IMR-90 (cell line): ENCODE measurements at regions not wholly inside any gene's neighbourhood (a gene's known extent, or its start where the extent isn't known, plus 50 kb on each side); places are given as distances from the start of the nearest gene placed in this dataset.

Source experiments
- ATAC-seq: fragments of 200-7000 bp; cut with Tn5 transposase; 2 replicates; pipeline ENCODE4 v1.9.1; 2020; ENCODE audit warnings: low read depth, mild to moderate bottlenecking, moderate library complexity
- BruUV-seq: library from RNA; stranded (reverse); fragments of 400-500 nt; replicated peaks from 2 replicates; lab custom pipeline; 2021; lab: Mats Ljungman, UMichigan
- CTCF ChIA-PET: fragments of 300-600 bp; formaldehyde crosslinking; extraction: SDS; loops from one replicate; lab custom pipeline; 2021; ENCODE audit warnings: antibody characterized with exemption; lab: Yijun Ruan, JAX
- POLR2A ChIA-PET: fragments of 300-600 bp; sonication (Branson Sonifier 250); formaldehyde crosslinking; loops from one replicate; lab custom pipeline; 2022; ENCODE audit warnings: antibody characterized with exemption; ENCODE audit not compliant: unreplicated experiment; lab: Charles Lee
- DNase-seq: peaks from one replicate; pipeline ENCODE4 v3.0.0; 2013
- H2AFZ ChIP-seq: replicated peaks from 2 replicates; pipeline ENCODE3; 2013; ENCODE audit warnings: low read length, mild to moderate bottlenecking; ENCODE audit not compliant: poor library complexity
- H2AK5ac ChIP-seq: 2 replicates; pipeline ENCODE4 v1.6.1; 2013; ENCODE audit warnings: low read depth, low read length, inconsistent platforms
- H2AK9ac ChIP-seq: replicated peaks from 2 replicates; pipeline ENCODE3; 2013; ENCODE audit warnings: mild to moderate bottlenecking, low read depth, low read length, moderate library complexity; ENCODE audit not compliant: poor library complexity
- H2BK120ac ChIP-seq: 2 replicates; pipeline ENCODE4 v1.6.1; 2013; ENCODE audit warnings: low read depth, low read length, inconsistent platforms
- H2BK15ac ChIP-seq: 3 replicates; pipeline ENCODE4 v1.6.1; 2013; ENCODE audit warnings: low read depth, low read length, inconsistent platforms
- H2BK20ac ChIP-seq: 2 replicates; pipeline ENCODE4 v1.6.1; 2013; ENCODE audit warnings: low read depth, mild to moderate bottlenecking, inconsistent platforms, low read length, moderate library complexity
- H2BK5ac ChIP-seq: 2 replicates; pipeline ENCODE4 v1.6.1; 2013; ENCODE audit warnings: mild to moderate bottlenecking, low read depth, low read length, inconsistent platforms; ENCODE audit not compliant: poor library complexity, severe bottlenecking
- H3K14ac ChIP-seq: replicated peaks from 2 replicates; pipeline ENCODE4 v1.6.1; 2013; ENCODE audit warnings: low read depth, low read length, inconsistent platforms
- H3K18ac ChIP-seq: 2 replicates; pipeline ENCODE4 v1.6.1; 2013; ENCODE audit warnings: low read depth, low read length, control low read depth
- H3K23ac ChIP-seq: 2 replicates; pipeline ENCODE4 v1.6.1; 2013; ENCODE audit warnings: low read depth, low read length, inconsistent platforms
- H3K27ac ChIP-seq: 2 replicates; pipeline ENCODE4 v1.5.1; 2013; ENCODE audit warnings: mild to moderate bottlenecking, control low read depth, low read length; ENCODE audit not compliant: insufficient read depth
- H3K27me3 ChIP-seq: 2 replicates; pipeline ENCODE4 v1.6.1; 2013; ENCODE audit warnings: low read length; ENCODE audit not compliant: control insufficient read depth, insufficient read depth
- H3K36me3 ChIP-seq: 2 replicates; pipeline ENCODE4 v1.6.1; 2013; ENCODE audit warnings: low read length, mixed read lengths; ENCODE audit not compliant: control insufficient read depth, insufficient read depth
- H3K4ac ChIP-seq: 2 replicates; pipeline ENCODE4 v1.6.1; 2013; ENCODE audit warnings: low read depth, low read length, inconsistent platforms
- H3K4me1 ChIP-seq: 2 replicates; pipeline ENCODE4 v1.6.1; 2013; ENCODE audit warnings: low read length, mixed read lengths; ENCODE audit not compliant: control insufficient read depth, insufficient read depth
- H3K4me2 ChIP-seq: 2 replicates; pipeline ENCODE4 v1.6.1; 2013; ENCODE audit warnings: low read depth, mild to moderate bottlenecking, control low read depth, low read length, moderate library complexity
- H3K4me3 ChIP-seq: 2 replicates; pipeline ENCODE4 v1.5.1; 2013; ENCODE audit warnings: low read depth, mild to moderate bottlenecking, control low read depth, low read length, moderate library complexity; ENCODE audit not compliant: insufficient read depth
- H3K56ac ChIP-seq: 2 replicates; pipeline ENCODE4 v1.6.1; 2013; ENCODE audit warnings: low read length, inconsistent platforms; ENCODE audit not compliant: insufficient read depth; ENCODE audit errors: extremely low read depth
- H3K79me1 ChIP-seq, 2 experiments: 2 replicates each; pipeline ENCODE4 v1.6.1; 2013; ENCODE audit warnings: low read length in 2 of 2, inconsistent platforms in 1 of 2, low read depth in 1 of 2
- H3K9ac ChIP-seq: 2 replicates; pipeline ENCODE4 v1.6.1; 2013; ENCODE audit warnings: low read depth, low read length, control low read depth
- H3K9me1 ChIP-seq: 2 replicates; pipeline ENCODE4 v1.6.1; 2013; ENCODE audit warnings: low read length, inconsistent platforms; ENCODE audit not compliant: insufficient read depth
- H3K9me3 ChIP-seq: 2 replicates; pipeline ENCODE4 v1.6.1; 2013; ENCODE audit warnings: low read length; ENCODE audit not compliant: control insufficient read depth, insufficient read depth
- H4K20me1 ChIP-seq: 2 replicates; pipeline ENCODE4 v1.6.1; 2013; ENCODE audit warnings: low read length, inconsistent platforms; ENCODE audit not compliant: insufficient read depth
- H4K5ac ChIP-seq: 2 replicates; pipeline ENCODE4 v1.6.1; 2013; ENCODE audit warnings: mild to moderate bottlenecking, low read depth, low read length, control low read depth
- H4K8ac ChIP-seq, 2 experiments: 2 replicates each; pipeline ENCODE4 v1.6.1; 2013; ENCODE audit warnings: low read depth in 2 of 2, low read length in 2 of 2, control low read depth in 1 of 2, inconsistent platforms in 1 of 2
- H4K91ac ChIP-seq: 2 replicates; pipeline ENCODE4 v1.6.1; 2013; ENCODE audit warnings: low read depth, low read length, inconsistent platforms; ENCODE audit not compliant: insufficient read depth
- BHLHE40 ChIP-seq: fragments of 150-350 bp; IDR thresholded peaks from 2 replicates; pipeline ENCODE4 v1.6.1; 2016; ENCODE audit warnings: mild to moderate bottlenecking, low read depth, low read length
- CHD1 ChIP-seq: IDR thresholded peaks from 2 replicates; pipeline ENCODE4 v1.6.1; 2012; ENCODE audit warnings: low read depth, low read length, improper control_type of control experiment
- FOS ChIP-seq: fragments of 150-350 bp; IDR thresholded peaks from 2 replicates; pipeline ENCODE4 v1.6.1; 2016; ENCODE audit warnings: low read depth, low read length
- MAFK ChIP-seq: IDR thresholded peaks from 2 replicates; pipeline ENCODE4 v1.6.1; 2012; ENCODE audit warnings: low read depth, low read length, improper control_type of control experiment
- MXI1 ChIP-seq: IDR thresholded peaks from 2 replicates; pipeline ENCODE4 v1.6.1; 2012; ENCODE audit warnings: low read depth, mild to moderate bottlenecking, low read length, moderate library complexity, borderline replicate concordance
- RCOR1 ChIP-seq: IDR thresholded peaks from 2 replicates; pipeline ENCODE4 v1.6.1; 2012; ENCODE audit warnings: mild to moderate bottlenecking, low read length, improper control_type of control experiment; ENCODE audit not compliant: insufficient replicate concordance
- WGBS, 2 experiments: methylation state at CpG; one replicate each; pipeline versions ENCODE4 v1.1.5 to v1.1.7; 2013; ENCODE audit warnings: missing lambda C conversion rate in 2 of 2; ENCODE audit not compliant: insufficient read length in 1 of 2; ENCODE audit errors: extremely low coverage in 2 of 2; 5-methylcytosine and 5-hydroxymethylcytosine counted together
- dilution Hi-C: fragments of 300-500 bp; cut with HindIII; formaldehyde crosslinking; loops from one replicate; pipeline ENCODE4 v1.14.3; 2018; ENCODE audit warnings: low sequenced_read_pairs; ENCODE audit not compliant: unreplicated experiment
- in situ Hi-C: fragments of 300-500 bp; cut with MboI; formaldehyde crosslinking; loops from 3 replicates; pipeline ENCODE4 v1.14.3; 2019; ENCODE audit warnings: low sequenced_read_pairs, inconsistent platforms, mixed read lengths
- intact Hi-C: fragments of 100-400 bp; cut with micrococcal nuclease; formaldehyde crosslinking; loops from 2 replicates; pipeline ENCODE4 v1.10.0; 2022
- TF ChIP-seq, protein P1 (sequence below): conservative IDR thresholded peaks from 2 replicates; pipeline ENCODE4 v1.5.1; 2012; ENCODE audit warnings: mild to moderate bottlenecking, low read depth, low read length, improper control_type of control experiment

DNA sequence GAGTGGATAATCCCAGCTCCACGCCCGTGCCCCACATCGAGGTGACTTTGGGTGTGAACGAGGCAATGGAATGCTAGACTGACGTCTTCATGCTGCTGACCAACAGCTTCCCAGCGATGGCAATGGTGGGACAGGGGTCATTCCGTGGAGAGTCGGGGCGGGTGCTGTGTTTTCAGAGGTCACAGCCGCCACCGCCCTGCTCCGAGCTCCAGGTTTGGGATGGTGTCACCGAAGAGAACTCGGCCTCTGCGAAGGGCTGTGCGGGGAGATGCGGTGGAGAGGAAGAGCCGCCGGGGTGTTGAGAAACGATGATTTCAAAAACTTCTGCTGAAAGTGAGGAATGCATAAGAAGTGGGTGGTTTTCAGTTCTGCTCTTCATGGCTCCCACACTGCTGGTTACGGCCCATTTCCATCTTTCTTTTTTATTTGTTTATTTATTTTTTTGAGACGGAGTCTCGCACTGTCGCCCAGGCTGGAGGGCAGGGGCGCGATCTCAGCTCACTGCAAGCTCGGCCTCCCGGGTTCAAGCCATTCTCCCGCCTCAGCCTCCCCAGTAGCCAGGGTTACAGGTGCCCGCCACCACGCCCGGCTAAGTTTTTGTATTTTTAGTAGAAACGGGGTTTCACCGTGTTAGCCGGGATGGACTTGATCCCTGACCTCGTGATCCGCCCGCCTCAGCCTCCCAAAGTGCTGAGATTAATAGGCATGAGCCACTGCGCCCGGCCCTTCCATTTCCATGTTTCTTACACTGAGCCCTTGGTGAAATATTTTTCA, 142.6 kb downstream of the RTP5 start:
- WGBS, 2 experiments = 79% methylated on average over 11 of the region's 40 CpGs; no CpG with 5 or more reads in 1 of the 2 experiments
- intact Hi-C loops (no loop called here), dilution Hi-C loops (no loop called here), in situ Hi-C loops (no loop called here)
- BruUV-seq = no TSS peak
- Histone ChIP-seq H3K36me3 (no peaks in the 10 kb centered on the region), H2AK5ac (no peak overlapping the region), H2BK5ac (no peak overlapping the region), H3K4ac (no peak overlapping the region), H3K27me3 (peaks cover 26% of the 10 kb centered on the region), H2AFZ (peak overlapping the region; percentile 23), H3K4me1 (no peaks in the 10 kb centered on the region), H3K4me2 (no peak overlapping the region), H4K5ac (no peak overlapping the region), H3K9me1 (no peaks in the 10 kb centered on the region; the same call in 1 of the 2 replicates), H3K27ac (no peak overlapping the region), H3K79me1 (no peaks in the 10 kb centered on the region), H3K56ac (no peak overlapping the region), H3K18ac (no peak overlapping the region), H4K8ac (no peak overlapping the region), H4K20me1 (no peaks in the 10 kb centered on the region), H2BK20ac (no peak overlapping the region), H3K14ac (no peak overlapping the region), H2BK120ac (no peak overlapping the region), H3K9ac (no peak overlapping the region), H3K23ac (no peak overlapping the region), H3K9me3 (no peaks in the 10 kb centered on the region), H4K91ac (no peak overlapping the region), H2AK9ac (no peak overlapping the region), H3K4me3 (no peak overlapping the region), H2BK15ac (no peak overlapping the region)
- CTCF ChIA-PET = no interaction called here
- no peak for DNase-seq
- POLR2A ChIA-PET = no interaction called here
- TF ChIP-seq FOS (no peak), MXI1 (no peak), CHD1 (no peak), MAFK (no peak), BHLHE40 (no peak), RCOR1 (no peak)
- TF ChIP-seq, protein P1, sequence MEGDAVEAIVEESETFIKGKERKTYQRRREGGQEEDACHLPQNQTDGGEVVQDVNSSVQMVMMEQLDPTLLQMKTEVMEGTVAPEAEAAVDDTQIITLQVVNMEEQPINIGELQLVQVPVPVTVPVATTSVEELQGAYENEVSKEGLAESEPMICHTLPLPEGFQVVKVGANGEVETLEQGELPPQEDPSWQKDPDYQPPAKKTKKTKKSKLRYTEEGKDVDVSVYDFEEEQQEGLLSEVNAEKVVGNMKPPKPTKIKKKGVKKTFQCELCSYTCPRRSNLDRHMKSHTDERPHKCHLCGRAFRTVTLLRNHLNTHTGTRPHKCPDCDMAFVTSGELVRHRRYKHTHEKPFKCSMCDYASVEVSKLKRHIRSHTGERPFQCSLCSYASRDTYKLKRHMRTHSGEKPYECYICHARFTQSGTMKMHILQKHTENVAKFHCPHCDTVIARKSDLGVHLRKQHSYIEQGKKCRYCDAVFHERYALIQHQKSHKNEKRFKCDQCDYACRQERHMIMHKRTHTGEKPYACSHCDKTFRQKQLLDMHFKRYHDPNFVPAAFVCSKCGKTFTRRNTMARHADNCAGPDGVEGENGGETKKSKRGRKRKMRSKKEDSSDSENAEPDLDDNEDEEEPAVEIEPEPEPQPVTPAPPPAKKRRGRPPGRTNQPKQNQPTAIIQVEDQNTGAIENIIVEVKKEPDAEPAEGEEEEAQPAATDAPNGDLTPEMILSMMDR = no peak
- ATAC-seq = no peak
